KBM-7 (cell line): ENCODE measurements at regions not wholly inside any gene's neighbourhood (a gene's known extent, or its start where the extent isn't known, plus 50 kb on each side); places are given as distances from the start of the nearest gene placed in this dataset.

Source experiments
- DNase-seq: peaks from one replicate; pipeline ENCODE4 v3.0.0-alpha.2; 2015
- in situ Hi-C: fragments of 300-500 bp; cut with MboI; formaldehyde crosslinking; loops from 2 replicates; pipeline ENCODE4 v1.14.3; 2020; ENCODE audit warnings: low sequenced_read_pairs, low pct_unique_long_range_greater_than_20kb, mixed read lengths

GRCh38 chr2:134109246-134109645 lies 144.6 kb upstream of the MGAT5 start:
- no peak for DNase-seq
- in situ Hi-C loops: no loop called here

GRCh38 chr2:134109725-134110124 lies 144.1 kb upstream of the MGAT5 start:
- in situ Hi-C loops: loop anchor here (10.0 kb wide), 1 partner anchor 325 kb away; no protein-coding TSS in a partner anchor
- DNase-seq: no peak

- in situ Hi-C loops: loop anchor here (10.0 kb wide), 1 partner anchor 324 kb away; no protein-coding TSS in a partner anchor
- DNase-seq: no peak
Observed at GRCh38 chr2:134110532-134110931, 143.3 kb upstream of the MGAT5 start.

- in situ Hi-C loops: loop anchor here (10.0 kb wide), 1 partner anchor 317 kb away; no protein-coding TSS in a partner anchor
- DNase-seq: no peak
Observed at GRCh38 chr2:134117676-134118075, 136.2 kb upstream of the MGAT5 start.

- in situ Hi-C loops: loop anchor here (10.0 kb wide), 1 partner anchor 316 kb away; no protein-coding TSS in a partner anchor
Observed at GRCh38 chr2:134118279-134119116, 135.4 kb upstream of the MGAT5 start.

GRCh38 chr2:134119117-134119712 lies 134.7 kb upstream of the MGAT5 start:
- in situ Hi-C loops: loop anchor here (10.0 kb wide), 1 partner anchor 316 kb away; no protein-coding TSS in a partner anchor
- peak; percentile 29 for DNase-seq

More at GRCh38 chr2:134118279-134119116, 135.4 kb upstream of the MGAT5 start:
- peak; percentile 91 for DNase-seq

- in situ Hi-C loops: loop anchor here (10.0 kb wide), 1 partner anchor 315 kb away; no protein-coding TSS in a partner anchor
- DNase-seq: peak; percentile 95
Observed at GRCh38 chr2:134119713-134120405, 134.0 kb upstream of the MGAT5 start.

- in situ Hi-C loops: no loop called here
- DNase-seq: no peak
Observed at GRCh38 chr2:134120406-134120732, 133.5 kb upstream of the MGAT5 start.

- DNase-seq: peak; percentile 58
- in situ Hi-C loops: no loop called here
Observed at GRCh38 chr2:134120733-134121630, 132.9 kb upstream of the MGAT5 start.

GRCh38 chr2:134122610-134123009 lies 131.3 kb upstream of the MGAT5 start:
- in situ Hi-C loops: no loop called here
- DNase-seq: no peak

GRCh38 chr2:134123332-134123731 lies 130.5 kb upstream of the MGAT5 start:
- in situ Hi-C loops: no loop called here
- DNase-seq: no peak

- no peak for DNase-seq
- in situ Hi-C loops: no loop called here
Observed at GRCh38 chr2:134124047-134124753, 129.7 kb upstream of the MGAT5 start.

GRCh38 chr2:134127496-134127895 lies 126.4 kb upstream of the MGAT5 start:
- in situ Hi-C loops: no loop called here

GRCh38 chr2:134128746-134129145 lies 125.1 kb upstream of the MGAT5 start:
- no peak for DNase-seq
- in situ Hi-C loops: no loop called here

More at GRCh38 chr2:134127496-134127895, 126.4 kb upstream of the MGAT5 start:
- no peak for DNase-seq

GRCh38 chr2:134129900-134130537 lies 123.9 kb upstream of the MGAT5 start:
- DNase-seq: no peak
- in situ Hi-C loops: no loop called here

GRCh38 chr2:134131681-134132489 lies 122.0 kb upstream of the MGAT5 start:
- in situ Hi-C loops: no loop called here
- DNase-seq: no peak

- no peak for DNase-seq
- in situ Hi-C loops: no loop called here
Observed at GRCh38 chr2:134132490-134132857, 121.4 kb upstream of the MGAT5 start.
